Stimulated activated naive CD8-positive, alpha-beta T cell treated with anti-CD3 and anti-CD28 coated beads, Interleukin-15, amount 100 ng/mL, for 72 hours (primary cell): ENCODE measurements at regions not wholly inside any gene's neighbourhood (a gene's known extent, or its start where the extent isn't known, plus 50 kb on each side); places are given as distances from the start of the nearest gene placed in this dataset.
A peak's percentile ranks its signal among the peaks of the same experiment; 100 is the strongest.
"Not testable (repeated sequence)": the region's sequence is repeated elsewhere in the genome, so short reads cannot be mapped to it uniquely, and the experiment has no call there.

Experiments
- ATAC-seq: fragments of 150-1000 bp; cut with Tn5 transposase; 2 replicates; pipeline ENCODE4 v1.10.0; 2021; ENCODE audit warnings: mild to moderate bottlenecking, moderate library complexity
- DNase-seq, 2 donors: peaks; one replicate each; pipeline ENCODE4 v3.0.0; 2021 to 2022
- H3K27ac Mint-ChIP-seq, 2 donors: one replicate each; pipeline ENCODE4 v1.8.0; 2022; ENCODE audit warnings: mild to moderate bottlenecking in 2 of 2, mixed read lengths in 2 of 2, moderate library complexity in 2 of 2
- H3K27me3 Mint-ChIP-seq: one replicate; pipeline ENCODE4 v1.8.0; 2022; ENCODE audit warnings: mixed read lengths
- H3K4me1 Mint-ChIP-seq: one replicate; pipeline ENCODE4 v1.8.0; 2022; ENCODE audit warnings: mild to moderate bottlenecking, mixed read lengths
- H3K4me3 Mint-ChIP-seq, 2 donors: one replicate each; pipeline ENCODE4 v1.8.0; 2022; ENCODE audit warnings: mild to moderate bottlenecking in 2 of 2, mixed read lengths in 2 of 2, moderate library complexity in 1 of 2
- H3K9me3 Mint-ChIP-seq, 2 donors: one replicate each; pipeline ENCODE4 v1.8.0; 2022; ENCODE audit warnings: mixed read lengths in 2 of 2

DNA sequence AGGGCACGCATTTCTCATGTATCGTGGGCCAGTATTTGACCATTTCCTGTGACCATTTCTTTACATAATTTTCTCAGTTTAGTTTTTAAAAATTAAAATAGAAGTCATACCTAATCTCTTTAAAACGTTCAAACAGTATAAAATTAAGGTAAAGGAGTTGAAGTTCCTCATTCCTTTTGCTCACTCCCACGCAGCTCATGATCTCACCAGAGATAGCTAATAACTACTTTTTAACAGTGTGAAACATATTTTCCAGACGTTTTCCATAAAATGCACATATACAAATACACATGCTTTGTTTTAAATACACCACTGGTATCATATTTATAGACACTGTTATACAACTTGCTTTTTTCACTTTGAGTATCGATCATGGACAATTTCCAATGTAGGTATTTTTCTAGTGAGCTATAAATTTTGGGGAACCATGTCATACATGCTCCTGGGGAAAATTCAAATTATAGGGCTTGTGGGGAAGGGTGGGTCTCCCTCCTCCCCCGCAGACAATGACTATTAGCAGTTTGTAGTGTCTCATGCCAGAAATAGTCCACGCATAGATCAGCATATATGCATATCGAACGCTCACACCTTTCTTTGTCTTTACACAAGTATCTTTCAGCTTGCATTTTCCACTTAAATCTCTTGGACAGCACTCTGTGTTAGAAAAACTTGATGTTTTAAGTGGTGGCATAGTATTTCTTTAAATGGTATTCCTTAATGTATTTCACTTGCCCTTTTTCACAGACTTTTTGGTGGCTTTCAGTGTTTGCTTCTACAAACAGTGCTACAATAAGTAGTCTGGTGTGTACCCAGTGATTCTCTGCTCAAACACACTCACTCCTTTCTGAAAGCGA lies 145.5 kb upstream of the ZNF217 start:
- DNase-seq (no peak), ATAC-seq (no peak)
- peak overlapping the region; percentile 84 to 95 for H3K4me3 Mint-ChIP-seq
- H3K27ac Mint-ChIP-seq: peak overlapping the region in 1 of 2 donors; percentile 98
- H3K27me3 Mint-ChIP-seq: no peaks in the 10 kb centered on the region
- H3K9me3 Mint-ChIP-seq: no peaks in the 10 kb centered on the region
- H3K4me1 Mint-ChIP-seq: peaks cover 65% of the 10 kb centered on the region

DNA sequence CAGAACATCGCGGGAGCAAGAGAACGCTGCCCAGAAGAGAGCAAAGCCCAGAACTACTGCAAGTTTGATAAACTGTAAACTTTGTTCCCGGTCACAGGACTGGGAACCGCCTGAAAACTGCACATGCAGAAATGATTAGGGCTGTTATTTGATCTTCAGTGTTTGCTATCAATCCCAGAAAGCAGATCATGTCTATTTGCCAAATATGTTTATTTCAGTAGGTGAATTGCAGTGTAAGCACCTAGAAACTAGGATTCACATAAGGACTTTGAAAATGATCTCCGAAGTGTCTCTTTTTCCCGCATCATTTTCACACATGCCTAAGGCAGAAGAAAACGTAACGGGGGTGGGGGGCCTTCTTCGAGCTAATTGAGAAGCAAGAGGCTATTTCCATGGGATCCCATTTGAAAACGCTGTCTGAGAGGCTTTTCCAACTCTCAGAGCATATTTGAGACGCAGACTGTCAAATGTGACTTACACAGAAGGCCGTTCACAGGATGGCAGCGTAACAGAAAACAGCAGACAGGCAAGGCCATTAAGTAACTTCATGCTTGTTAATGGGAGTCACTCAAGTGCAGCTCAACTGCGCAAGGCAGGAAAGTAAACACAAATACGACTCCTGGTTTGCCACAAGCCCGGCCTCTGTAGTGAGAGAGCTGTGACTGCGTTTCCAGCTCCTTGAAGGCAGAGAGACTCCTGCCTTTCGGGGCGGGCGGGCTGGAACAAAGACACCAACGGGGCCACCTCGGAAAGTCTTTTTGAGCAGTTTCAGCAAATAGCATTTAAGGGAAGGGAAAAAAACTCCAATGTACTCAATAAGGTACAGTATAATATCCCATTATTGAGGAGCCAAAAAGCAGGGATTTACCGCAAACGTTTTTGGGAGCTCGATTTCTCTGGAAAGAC lies 144.7 kb upstream of the ZNF217 start:
- DNase-seq: no peak
- H3K27ac Mint-ChIP-seq: no peak overlapping the region
- no peak for ATAC-seq
- H3K27me3 Mint-ChIP-seq: no peaks in the 10 kb centered on the region
- peaks cover 62% of the 10 kb centered on the region for H3K4me1 Mint-ChIP-seq
- no peak overlapping the region for H3K4me3 Mint-ChIP-seq
- H3K9me3 Mint-ChIP-seq: no peaks in the 10 kb centered on the region

DNA sequence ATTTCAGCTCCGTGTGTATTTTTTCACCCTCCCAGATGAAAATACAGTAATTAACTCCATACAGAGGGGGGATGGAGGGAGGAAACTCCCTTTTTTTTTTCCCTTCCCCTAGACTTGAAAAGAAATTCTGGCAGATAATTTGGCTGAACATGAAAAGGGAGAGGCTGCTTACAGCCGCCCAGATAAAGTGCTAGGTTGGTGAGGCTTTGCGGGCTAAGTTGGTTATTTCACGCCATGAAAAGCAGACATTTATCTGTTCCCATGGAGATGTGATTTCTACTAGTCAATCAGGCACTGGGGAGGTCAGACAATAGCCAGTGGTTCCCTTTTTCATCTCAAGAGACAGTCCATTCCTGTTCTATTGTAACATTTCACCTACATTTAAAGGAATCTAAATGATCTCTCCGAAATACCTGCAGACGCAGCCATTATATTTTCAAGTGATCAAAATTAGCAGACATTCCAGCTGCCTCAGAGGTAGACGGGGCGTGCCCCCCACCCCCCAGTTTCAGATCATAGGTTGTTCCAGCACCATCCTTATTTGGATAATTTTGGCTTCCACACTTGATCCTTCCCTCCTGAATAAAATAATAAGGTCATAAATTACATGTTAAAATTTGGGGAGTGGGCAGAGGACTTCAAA lies 143.9 kb upstream of the ZNF217 start:
- H3K27me3 Mint-ChIP-seq: no peaks in the 10 kb centered on the region
- peak overlapping the region; percentile 75 to 76 for H3K4me3 Mint-ChIP-seq
- peaks cover 62% of the 10 kb centered on the region for H3K4me1 Mint-ChIP-seq
- no peaks in the 10 kb centered on the region for H3K9me3 Mint-ChIP-seq
- DNase-seq: no peak
- H3K27ac Mint-ChIP-seq: peak overlapping the region; percentile 75 to 94
- no peak for ATAC-seq

DNA sequence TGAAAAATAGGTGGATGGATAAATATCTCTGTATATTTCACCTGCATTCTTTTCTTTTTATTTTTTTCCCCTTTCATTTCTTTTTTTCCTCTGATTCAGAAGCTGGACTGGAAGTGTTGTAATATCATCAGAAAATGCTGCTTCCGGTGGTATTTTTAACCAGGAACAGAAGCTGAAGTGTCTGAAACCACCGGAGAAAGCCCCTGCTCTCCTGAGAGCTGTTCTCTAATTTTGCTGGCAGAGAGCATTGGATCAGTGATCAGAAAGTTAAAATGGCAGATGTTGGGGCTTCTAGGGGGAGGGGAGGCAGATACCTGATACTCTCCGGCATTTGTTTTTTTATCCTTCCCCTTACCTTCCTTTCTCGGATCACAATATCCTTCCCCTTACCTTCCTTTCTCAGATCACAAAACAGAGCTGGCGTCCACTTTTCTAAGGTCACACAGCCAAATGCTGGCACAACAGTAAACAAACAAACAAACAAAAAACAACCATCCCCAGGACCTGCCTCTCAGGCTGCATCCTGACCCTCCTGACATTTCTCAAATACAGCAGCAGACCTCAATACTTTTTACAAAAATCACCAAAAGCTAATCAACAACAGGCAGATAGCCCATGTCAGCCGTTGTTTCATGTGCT lies 143.2 kb upstream of the ZNF217 start:
- ATAC-seq: peak; percentile 85
- Mint-ChIP-seq H3K9me3 (no peaks in the 10 kb centered on the region), H3K4me1 (peaks cover 62% of the 10 kb centered on the region), H3K4me3 (peak overlapping the region; percentile 75 to 76), H3K27me3 (no peaks in the 10 kb centered on the region), H3K27ac (peak overlapping the region; percentile 75 to 94)
- peak in 1 of 2 donors; percentile 39 for DNase-seq

DNA sequence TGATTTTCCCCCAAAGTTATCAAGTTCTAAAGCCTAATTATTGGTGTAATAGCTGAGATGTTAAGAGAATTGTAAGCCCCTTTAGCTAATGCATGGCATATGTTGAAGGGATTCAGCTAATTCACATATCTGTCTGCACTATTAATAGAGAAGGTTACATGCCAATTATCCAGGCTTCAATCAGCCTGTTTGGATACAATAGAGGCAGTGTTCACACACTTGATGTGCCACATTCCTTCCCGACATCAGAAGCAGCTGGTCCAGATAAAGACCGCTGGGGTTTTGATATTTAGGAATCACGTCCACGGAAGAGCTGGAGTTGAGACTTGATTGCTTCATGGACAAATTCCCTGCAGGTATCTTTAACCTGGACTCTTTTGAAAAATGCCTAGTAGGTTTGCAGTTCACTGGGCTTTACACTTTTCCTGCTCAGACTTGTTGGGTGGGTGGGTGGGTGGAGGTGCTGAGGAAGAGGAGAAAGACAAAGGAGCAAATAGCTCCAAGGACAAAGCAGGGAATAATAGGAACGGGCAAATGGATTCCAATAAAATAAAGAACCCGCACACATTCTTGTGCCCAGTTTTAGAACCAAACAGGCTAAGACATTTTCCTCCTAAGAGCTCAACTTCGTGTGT lies 142.6 kb upstream of the ZNF217 start:
- peak overlapping the region; percentile 75 to 76 for H3K4me3 Mint-ChIP-seq
- H3K4me1 Mint-ChIP-seq: peaks cover 59% of the 10 kb centered on the region
- no peaks in the 10 kb centered on the region for H3K9me3 Mint-ChIP-seq
- H3K27me3 Mint-ChIP-seq: no peaks in the 10 kb centered on the region
- ATAC-seq (no peak), DNase-seq (no peak)
- no peak overlapping the region for H3K27ac Mint-ChIP-seq

DNA sequence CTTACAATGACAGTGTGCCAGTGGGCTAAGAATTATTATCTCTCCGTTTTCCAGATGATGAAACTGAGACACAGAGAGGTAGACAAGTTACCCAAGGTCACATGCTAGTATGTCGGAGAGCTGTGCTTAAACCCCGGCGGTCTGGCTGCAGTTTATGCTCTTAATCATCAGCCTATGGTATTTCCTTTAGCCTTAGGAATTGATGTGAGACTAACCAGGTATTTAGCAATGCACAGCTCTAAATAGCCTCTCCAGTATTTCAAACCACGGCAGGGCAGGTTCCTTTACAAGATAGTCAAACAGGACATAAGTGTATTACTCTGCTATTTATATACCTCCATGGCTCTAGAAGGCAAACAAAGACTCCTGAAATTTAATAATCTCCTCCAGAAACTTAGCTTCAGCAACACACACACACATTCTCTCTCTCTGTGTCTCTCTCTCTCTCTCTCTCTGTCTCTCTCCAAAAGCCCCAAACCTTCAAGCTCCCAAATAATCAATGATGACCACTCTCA lies 142.0 kb upstream of the ZNF217 start:
- Mint-ChIP-seq H3K4me3 (no peak overlapping the region), H3K27me3 (no peaks in the 10 kb centered on the region), H3K27ac (no peak overlapping the region), H3K9me3 (no peaks in the 10 kb centered on the region), H3K4me1 (peaks cover 57% of the 10 kb centered on the region)
- ATAC-seq (no peak), DNase-seq (no peak)

DNA sequence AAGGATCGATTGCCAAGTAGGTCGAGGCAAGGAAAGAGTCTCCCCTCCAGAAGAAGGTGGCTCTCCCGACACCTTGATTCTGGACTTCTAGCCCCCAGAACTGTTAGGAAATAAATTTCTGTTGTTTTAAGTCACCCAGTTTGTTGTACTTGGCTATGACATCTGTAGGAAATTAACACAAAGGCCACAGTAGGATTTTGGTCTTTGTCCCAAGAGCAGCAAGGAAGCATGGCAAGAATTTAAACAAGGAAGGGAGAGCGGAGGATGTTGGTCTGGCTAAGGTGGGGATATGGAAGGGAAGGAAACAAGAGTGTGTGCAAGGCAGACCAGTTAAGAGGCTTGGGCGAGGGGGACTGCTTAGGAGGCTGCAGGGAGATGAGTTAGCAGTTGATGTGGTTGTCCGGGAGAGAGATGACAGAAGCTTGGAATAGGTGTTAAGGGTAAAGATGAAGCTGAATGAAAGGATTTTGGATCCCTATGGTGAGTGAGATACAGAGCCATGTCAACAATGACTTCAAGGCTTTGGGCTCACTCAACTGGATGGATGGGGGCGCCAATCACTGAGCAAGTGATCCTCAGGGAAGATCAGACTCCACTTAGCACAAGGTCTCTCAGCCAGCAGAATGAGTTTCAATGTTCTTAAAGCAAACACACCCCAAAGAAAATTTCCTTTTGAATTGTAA lies 140.5 kb upstream of the ZNF217 start:
- Mint-ChIP-seq H3K4me1 (peaks cover 57% of the 10 kb centered on the region), H3K9me3 (peaks cover 0 to 4% of the 10 kb centered on the region in 2 donors), H3K27ac (no peak overlapping the region), H3K4me3 (no peak overlapping the region), H3K27me3 (no peaks in the 10 kb centered on the region)
- DNase-seq (no peak), ATAC-seq (no peak)

DNA sequence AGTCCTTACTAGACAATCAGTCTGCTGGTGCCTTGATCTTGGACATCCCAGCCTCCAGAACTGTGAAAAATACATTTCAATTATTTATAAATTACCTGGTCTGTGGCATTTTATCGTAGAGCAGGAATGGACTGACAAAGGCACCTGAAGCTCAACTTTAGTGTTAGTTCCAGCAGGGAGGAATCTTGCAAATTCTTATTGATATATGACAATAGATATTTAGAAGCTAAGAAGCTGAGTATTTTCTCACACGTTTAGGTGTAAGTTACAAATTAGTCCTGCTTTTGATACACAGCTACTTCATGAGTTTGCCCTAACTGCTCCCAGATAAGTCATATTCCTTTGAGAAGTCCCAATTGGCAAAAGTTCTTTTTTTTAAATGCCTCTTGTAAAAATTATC lies 138.0 kb upstream of the ZNF217 start:
- Mint-ChIP-seq H3K9me3 (peaks cover 0 to 4% of the 10 kb centered on the region in 2 donors), H3K27me3 (no peaks in the 10 kb centered on the region), H3K4me3 (no peak overlapping the region), H3K27ac (no peak overlapping the region), H3K4me1 (peaks cover 45% of the 10 kb centered on the region)
- DNase-seq: no peak
- no peak for ATAC-seq

DNA sequence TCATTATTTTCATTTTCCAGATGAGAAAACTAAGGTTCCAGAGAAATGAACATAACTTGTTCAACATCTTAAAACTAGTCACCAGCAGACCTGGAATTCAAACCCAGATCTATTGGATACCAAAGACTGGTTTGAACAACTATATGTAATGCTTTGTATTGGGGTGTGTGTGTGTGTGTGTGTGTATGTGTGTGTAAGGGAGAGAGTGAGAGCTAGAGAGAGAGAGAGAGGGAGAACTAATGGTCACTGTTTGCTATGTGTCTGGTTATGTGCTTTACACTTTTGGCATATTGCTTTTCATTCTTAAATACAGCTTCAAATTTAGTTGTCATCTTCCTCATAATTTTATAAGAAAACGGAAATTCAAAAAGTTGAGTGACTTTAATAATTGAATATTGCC lies 134.7 kb upstream of the ZNF217 start:
- peak overlapping the region; percentile 1 to 30 for H3K27ac Mint-ChIP-seq
- no peaks in the 10 kb centered on the region for H3K27me3 Mint-ChIP-seq
- no peak overlapping the region for H3K4me3 Mint-ChIP-seq
- DNase-seq: no peak
- ATAC-seq: no peak
- peaks cover 38% of the 10 kb centered on the region for H3K4me1 Mint-ChIP-seq
- peaks cover 0 to 4% of the 10 kb centered on the region in 2 donors for H3K9me3 Mint-ChIP-seq

DNA sequence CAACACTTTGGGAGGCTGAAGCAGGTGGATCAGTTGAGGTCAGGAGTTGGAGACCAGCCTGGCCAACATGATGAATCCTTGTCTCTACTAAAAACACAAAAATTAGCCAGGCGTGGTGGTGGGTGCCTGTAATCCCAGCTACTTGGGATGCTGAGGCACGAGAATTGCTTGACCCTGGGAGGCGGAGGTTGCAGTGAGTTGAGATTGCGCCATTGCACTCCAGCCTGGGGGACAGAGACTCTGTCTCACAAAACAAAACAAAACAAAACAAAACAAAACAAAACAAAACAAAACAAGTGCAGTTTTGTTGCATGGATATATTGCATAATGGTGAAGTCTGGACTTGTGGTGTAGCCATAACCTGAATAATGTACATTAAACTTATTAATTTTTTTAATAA lies 133.6 kb upstream of the ZNF217 start:
- ATAC-seq, H3K27ac Mint-ChIP-seq, DNase-seq, H3K4me3 Mint-ChIP-seq, H3K9me3 Mint-ChIP-seq, H3K27me3 Mint-ChIP-seq: not testable (repeated sequence)
- peaks cover 46% of the 10 kb centered on the region for H3K4me1 Mint-ChIP-seq

DNA sequence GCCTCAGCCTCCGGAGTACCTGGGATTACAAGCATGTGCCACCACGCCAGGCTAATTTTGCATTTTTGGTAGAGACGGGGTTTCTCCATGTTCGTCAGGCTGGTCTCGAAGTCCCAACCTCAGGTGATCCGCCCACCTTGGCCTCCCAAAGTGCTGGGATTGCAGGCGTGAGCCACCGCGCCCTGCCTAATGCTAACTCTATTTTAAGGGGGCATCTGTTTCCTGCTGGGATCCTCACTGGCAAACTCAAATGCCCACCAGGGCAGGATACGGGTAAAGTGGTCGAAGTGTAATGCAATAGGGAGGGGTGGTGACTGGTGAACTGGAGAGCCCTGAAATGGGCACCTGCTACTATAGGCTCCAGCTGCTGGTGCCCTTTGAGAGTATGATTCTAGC lies 131.9 kb upstream of the ZNF217 start:
- no peak for DNase-seq
- Mint-ChIP-seq H3K4me1 (peaks cover 53% of the 10 kb centered on the region), H3K27ac (no peak overlapping the region), H3K4me3 (no peak overlapping the region), H3K9me3 (peaks cover 0 to 10% of the 10 kb centered on the region in 2 donors), H3K27me3 (no peaks in the 10 kb centered on the region)
- ATAC-seq: no peak

DNA sequence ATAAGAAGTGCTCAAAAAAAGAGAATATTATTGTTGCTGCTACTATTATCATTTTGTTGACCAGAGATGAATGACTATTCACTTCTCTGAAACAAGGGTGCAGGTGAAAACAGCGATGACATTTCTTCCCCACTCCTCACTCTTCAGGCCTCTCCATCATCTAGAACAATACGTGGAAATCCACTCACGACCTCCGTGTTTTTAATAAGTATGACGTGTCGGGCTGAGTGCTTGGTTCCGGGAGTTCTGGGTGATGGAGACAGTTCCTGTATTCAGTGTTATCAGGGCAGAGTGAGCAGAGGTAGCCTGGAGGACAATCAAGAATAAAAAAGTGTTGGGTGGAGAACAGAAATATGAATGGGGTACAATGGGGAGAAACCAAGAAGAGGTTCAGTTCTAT lies 130.0 kb upstream of the ZNF217 start:
- H3K27ac Mint-ChIP-seq: no peak overlapping the region
- peaks cover 0 to 6% of the 10 kb centered on the region in 2 donors for H3K9me3 Mint-ChIP-seq

DNA sequence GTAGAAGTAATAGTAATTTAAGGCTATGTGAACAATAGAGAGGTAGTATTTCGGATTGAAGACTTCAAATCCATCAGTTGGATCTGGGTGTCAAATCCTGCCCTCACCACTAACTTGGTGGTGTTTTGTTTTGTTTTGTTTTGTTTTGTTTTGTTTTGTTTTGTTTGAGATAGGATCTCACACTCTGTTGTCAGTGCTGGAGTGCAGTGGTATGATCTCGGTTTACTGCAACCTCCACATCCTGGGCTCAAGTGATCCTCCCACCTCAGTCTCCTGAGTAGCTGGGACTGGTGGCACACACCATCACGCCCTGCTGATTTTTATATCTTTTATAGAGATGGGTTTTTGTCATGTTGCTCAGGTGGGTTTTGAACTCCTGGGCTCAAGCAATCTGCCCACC lies 129.4 kb upstream of the ZNF217 start:
- Mint-ChIP-seq H3K27me3 (no peaks in the 10 kb centered on the region), H3K9me3 (peaks cover 0 to 6% of the 10 kb centered on the region in 2 donors), H3K4me1 (peaks cover 40% of the 10 kb centered on the region), H3K4me3 (no peak overlapping the region), H3K27ac (no peak overlapping the region)
- DNase-seq: no peak
- no peak for ATAC-seq

More for the DNA sequence above, 130.0 kb upstream of the ZNF217 start:
- peaks cover 46% of the 10 kb centered on the region for H3K4me1 Mint-ChIP-seq
- ATAC-seq (no peak), DNase-seq (no peak)
- no peaks in the 10 kb centered on the region for H3K27me3 Mint-ChIP-seq
- no peak overlapping the region for H3K4me3 Mint-ChIP-seq

DNA sequence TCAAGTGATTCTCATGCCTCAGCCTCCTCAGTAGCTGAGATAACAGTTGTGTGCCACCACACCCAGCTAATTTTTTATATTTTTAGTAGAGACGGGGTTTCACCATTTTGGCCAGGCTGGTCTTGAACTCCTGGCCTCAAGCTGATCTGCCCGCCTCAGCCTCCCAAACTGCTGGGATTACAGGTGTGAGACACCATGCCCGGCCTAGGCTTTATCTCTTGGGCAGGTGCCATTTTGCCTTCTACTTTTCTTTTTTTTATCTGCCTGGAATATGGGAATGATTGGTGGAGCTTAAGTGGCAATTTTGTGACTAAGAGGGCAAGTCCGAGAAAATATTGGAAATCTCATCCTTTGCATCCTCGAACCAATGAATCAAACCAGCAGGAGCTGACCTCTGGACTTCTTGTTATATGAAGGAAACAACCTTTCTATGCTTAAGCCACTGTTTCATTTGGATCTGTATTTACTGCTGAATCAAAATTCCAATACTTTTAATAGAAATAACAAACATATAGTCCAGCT lies 128.9 kb upstream of the ZNF217 start:
- H3K9me3 Mint-ChIP-seq: peaks cover 0 to 6% of the 10 kb centered on the region in 2 donors
- H3K4me3 Mint-ChIP-seq: no peak overlapping the region
- H3K4me1 Mint-ChIP-seq: peaks cover 42% of the 10 kb centered on the region
- H3K27me3 Mint-ChIP-seq: no peaks in the 10 kb centered on the region
- ATAC-seq (no peak), DNase-seq (no peak)
- H3K27ac Mint-ChIP-seq: peak overlapping the region in 1 of 2 donors; percentile 67
